Stomach (tissue), 8 donors: ENCODE measurements at regions not wholly inside any gene's neighbourhood (a gene's known extent, or its start where the extent isn't known, plus 50 kb on each side); places are given as distances from the start of the nearest gene placed in this dataset.
A peak's percentile ranks its signal among the peaks of the same experiment; 100 is the strongest.

Source experiments
- DNase-seq, 2 donors: peaks; one replicate each; pipeline versions ENCODE4 v3.0.0 to v3.0.0-alpha.2; 2013 to 2019
- H3K27ac ChIP-seq, 5 donors: fragments of 200-600 bp in 4 of 5; sonication (generic) in 4 of 5; one replicate each; pipeline ENCODE4 v1.5.1; 2013 to 2019; ENCODE audit warnings: mild to moderate bottlenecking in 1 of 5, moderate library complexity in 1 of 5
- H3K27me3 ChIP-seq, 3 donors: fragments of 200-600 bp; sonication (generic); one replicate each; pipeline ENCODE4 v1.5.1; 2017 to 2019; ENCODE audit warnings: mixed run types in 1 of 3
- H3K36me3 ChIP-seq, 4 donors: fragments of 200-600 bp; sonication (generic); 1 replicate in 3 of 4; 2 replicates in 1 of 4; pipeline ENCODE4 v1.5.1; 2016 to 2019
- H3K4me1 ChIP-seq, 4 donors: fragments of 200-600 bp; sonication (generic); one replicate each; pipeline ENCODE4 v1.5.1; 2016 to 2019
- H3K4me3 ChIP-seq, 4 donors: fragments of 200-600 bp; sonication (generic) in 3 of 4; one replicate each; pipeline ENCODE4 v1.5.1; 2016 to 2019; ENCODE audit warnings: mild to moderate bottlenecking in 1 of 4
- H3K9me3 ChIP-seq, 4 donors: fragments of 200-600 bp; sonication (generic); one replicate each; pipeline ENCODE4 v1.5.1; 2016 to 2019
- EP300 ChIP-seq: sonication (generic); formaldehyde crosslinking; IDR thresholded peaks from one replicate; pipeline ENCODE4 v1.6.1; 2017; ENCODE audit warnings: antibody characterized with exemption
- POLR2A ChIP-seq, 4 donors: fragments of 450-650 bp; IDR thresholded peaks; one replicate each; pipeline ENCODE4 v1.6.1; 2016; ENCODE audit warnings: antibody characterized with exemption in 4 of 4, control low read depth in 2 of 4, mild to moderate bottlenecking in 1 of 4, moderate library complexity in 1 of 4
- POLR2AphosphoS5 ChIP-seq, 3 donors: sonication (generic); formaldehyde crosslinking; IDR thresholded peaks; one replicate each; pipeline ENCODE4 v1.6.1; 2016; ENCODE audit warnings: antibody characterized with exemption in 3 of 3
- WGBS, 5 donors: extraction: QIAGEN DNeasy Blood & Tissue Kit in 3 of 5; methylation state at CpG; one replicate each; pipeline versions ENCODE4 v1.1.5 to v1.1.7; 2013 to 2018; 5-methylcytosine and 5-hydroxymethylcytosine counted together
- intact Hi-C: fragments of 100-400 bp; cut with DNase I; formaldehyde crosslinking; loops from one replicate; pipeline ENCODE4 v1.15.1; 2023; ENCODE audit warnings: low total_unique reads
- TF ChIP-seq, protein P1 (sequence below), 7 experiments: fragments of 450-650 bp in 4 of 7; fragments of 200-600 bp in 3 of 7; sonication (generic) in 3 of 7; IDR thresholded peaks; one replicate each; pipeline ENCODE4 v1.5.1; 2016 to 2019; ENCODE audit warnings: antibody characterized with exemption in 7 of 7, control low read depth in 2 of 7, mild to moderate bottlenecking in 1 of 7
- donor health status: healthy with polysubstance abuse.
- donor health status: Bipolar disorder and iron deficiency.
- donor health status: healthy.

DNA sequence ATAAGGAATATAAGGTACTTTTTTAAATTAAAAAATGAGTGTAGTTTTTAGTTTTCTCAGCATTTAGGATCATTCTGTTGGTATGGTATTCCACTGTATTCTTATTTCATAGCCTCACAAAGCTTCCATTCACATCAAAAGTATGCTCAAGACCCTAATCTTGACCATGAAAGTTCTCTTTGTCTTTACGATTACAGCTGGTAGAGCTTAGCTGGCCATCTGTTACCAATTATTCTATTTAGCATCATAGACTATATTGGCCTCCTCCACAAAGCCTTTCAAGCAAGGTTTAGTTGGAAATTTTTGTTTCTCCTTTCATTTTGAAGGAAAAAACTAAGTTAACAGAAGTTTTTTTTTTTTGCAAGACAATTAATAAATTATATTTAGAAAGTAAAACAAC is 245.1 kb downstream of the KCTD12 start:
- DNase-seq, result peak in 1 of 2 donors; percentile 51
- no peak overlapping the region for H3K27ac ChIP-seq
- no peaks in the 10 kb centered on the region for H3K9me3 ChIP-seq
- TF ChIP-seq POLR2A (IDR thresholded peaks at IDR 0.05), result no peak
- TF ChIP-seq, protein P1, sequence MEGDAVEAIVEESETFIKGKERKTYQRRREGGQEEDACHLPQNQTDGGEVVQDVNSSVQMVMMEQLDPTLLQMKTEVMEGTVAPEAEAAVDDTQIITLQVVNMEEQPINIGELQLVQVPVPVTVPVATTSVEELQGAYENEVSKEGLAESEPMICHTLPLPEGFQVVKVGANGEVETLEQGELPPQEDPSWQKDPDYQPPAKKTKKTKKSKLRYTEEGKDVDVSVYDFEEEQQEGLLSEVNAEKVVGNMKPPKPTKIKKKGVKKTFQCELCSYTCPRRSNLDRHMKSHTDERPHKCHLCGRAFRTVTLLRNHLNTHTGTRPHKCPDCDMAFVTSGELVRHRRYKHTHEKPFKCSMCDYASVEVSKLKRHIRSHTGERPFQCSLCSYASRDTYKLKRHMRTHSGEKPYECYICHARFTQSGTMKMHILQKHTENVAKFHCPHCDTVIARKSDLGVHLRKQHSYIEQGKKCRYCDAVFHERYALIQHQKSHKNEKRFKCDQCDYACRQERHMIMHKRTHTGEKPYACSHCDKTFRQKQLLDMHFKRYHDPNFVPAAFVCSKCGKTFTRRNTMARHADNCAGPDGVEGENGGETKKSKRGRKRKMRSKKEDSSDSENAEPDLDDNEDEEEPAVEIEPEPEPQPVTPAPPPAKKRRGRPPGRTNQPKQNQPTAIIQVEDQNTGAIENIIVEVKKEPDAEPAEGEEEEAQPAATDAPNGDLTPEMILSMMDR (IDR thresholded peaks at IDR 0.05), result no peak
- TF ChIP-seq POLR2AphosphoS5 (IDR thresholded peaks at IDR 0.05), result no peak
- no peak for TF ChIP-seq EP300
- WGBS, 5 donors, result 74 to 84% (median 80%) methylated on average over 1 of the region's 1 CpG
- no peak overlapping the region for H3K4me3 ChIP-seq
- H3K4me1 ChIP-seq, result peaks cover 0 to 8% (median 4%) of the 10 kb centered on the region in 4 donors
- H3K36me3 ChIP-seq, result no peaks in the 10 kb centered on the region
- intact Hi-C loops, result no loop called here
- no peaks in the 10 kb centered on the region for H3K27me3 ChIP-seq

DNA sequence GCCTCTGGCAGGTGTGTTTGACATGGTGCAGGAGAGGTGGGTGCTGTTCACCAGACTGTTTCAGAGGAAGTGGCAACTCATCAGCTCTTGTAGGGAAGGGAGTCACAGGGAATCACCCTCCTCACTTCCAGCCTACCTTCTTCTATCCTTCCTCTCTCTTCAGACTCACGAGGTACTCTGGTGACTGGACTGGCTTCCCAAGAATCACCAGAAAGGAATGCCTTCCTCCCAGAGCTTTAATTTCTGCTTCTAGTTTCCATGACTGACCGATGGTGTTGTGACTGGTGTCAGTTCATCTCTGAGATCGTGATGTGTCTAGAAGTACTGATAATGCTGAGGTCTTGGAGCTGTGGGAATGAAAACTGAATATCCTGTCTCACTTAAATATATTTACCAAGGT is 247.3 kb downstream of the KCTD12 start:
- 65 to 85% (median 66%) methylated on average over 3 of the region's 3 CpGs for WGBS, 5 donors
- Histone ChIP-seq H3K9me3 (no peaks in the 10 kb centered on the region), H3K4me1 (peaks cover 0 to 8% (median 4%) of the 10 kb centered on the region in 4 donors), H3K4me3 (no peak overlapping the region), H3K36me3 (no peaks in the 10 kb centered on the region), H3K27me3 (no peaks in the 10 kb centered on the region), H3K27ac (no peak overlapping the region)
- DNase-seq, result no peak
- TF ChIP-seq EP300 (no peak), POLR2AphosphoS5 (IDR thresholded peaks at IDR 0.05) (no peak), POLR2A (IDR thresholded peaks at IDR 0.05) (no peak)
- TF ChIP-seq, protein P1 (IDR thresholded peaks at IDR 0.05), result no peak
- intact Hi-C loops, result no loop called here

DNA sequence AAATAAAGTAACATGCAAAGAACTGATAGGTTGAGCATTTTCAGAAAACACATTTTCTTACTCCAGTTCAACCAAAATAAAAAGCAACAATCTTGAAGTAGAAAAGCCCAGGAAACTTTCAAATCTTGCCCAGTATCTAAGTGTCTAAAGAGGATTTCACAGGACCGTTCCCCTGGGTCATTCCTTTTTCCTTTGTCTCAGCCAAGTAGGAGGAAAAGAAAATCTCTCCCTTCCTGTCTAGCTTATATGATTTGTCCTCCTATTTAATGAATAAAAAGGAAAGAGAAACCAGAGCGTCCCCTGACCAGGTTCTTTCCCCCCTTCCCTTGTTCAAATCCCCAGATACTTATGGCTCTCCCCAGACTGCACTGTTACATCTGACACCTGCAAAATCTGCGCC is 248.0 kb downstream of the KCTD12 start:
- Histone ChIP-seq H3K9me3 (no peaks in the 10 kb centered on the region), H3K27ac (no peak overlapping the region), H3K4me3 (no peak overlapping the region), H3K27me3 (no peaks in the 10 kb centered on the region), H3K36me3 (no peaks in the 10 kb centered on the region), H3K4me1 (peaks cover 0 to 8% (median 4%) of the 10 kb centered on the region in 4 donors)
- intact Hi-C loops, result no loop called here
- TF ChIP-seq EP300, result no peak
- TF ChIP-seq, protein P1 (IDR thresholded peaks at IDR 0.05), result no peak
- no peak for TF ChIP-seq POLR2A (IDR thresholded peaks at IDR 0.05)
- no peak for TF ChIP-seq POLR2AphosphoS5 (IDR thresholded peaks at IDR 0.05)
- DNase-seq, result peak in 1 of 2 donors; percentile 46
- WGBS, 5 donors, result 62 to 81% (median 78%) methylated on average over 3 of the region's 3 CpGs

DNA sequence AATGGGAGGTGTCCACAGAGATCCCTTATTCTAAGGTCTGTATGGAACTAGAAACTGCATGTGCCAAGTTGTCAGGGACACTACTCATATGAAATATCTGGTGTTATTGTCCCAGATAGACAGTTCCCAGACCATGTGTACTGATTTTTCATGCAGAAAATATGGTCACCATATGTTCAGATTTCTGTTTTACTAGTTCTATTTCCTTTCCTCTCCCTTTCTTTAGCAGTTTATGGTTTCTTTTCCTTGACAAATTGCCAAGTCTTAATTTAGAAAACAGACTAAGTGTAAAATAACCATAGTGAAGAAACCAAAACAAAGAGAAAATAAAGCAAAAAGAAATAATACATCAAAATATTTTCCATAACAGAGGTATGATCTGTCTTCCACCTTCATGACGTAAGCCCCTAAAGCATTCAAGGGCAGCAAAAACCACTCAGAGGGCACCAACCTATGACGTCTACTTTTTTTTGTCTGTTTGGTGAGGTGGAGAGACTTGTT is 248.5 kb downstream of the KCTD12 start:
- Histone ChIP-seq H3K27me3 (no peaks in the 10 kb centered on the region), H3K4me1 (peaks cover 0 to 8% (median 4%) of the 10 kb centered on the region in 4 donors), H3K36me3 (no peaks in the 10 kb centered on the region), H3K9me3 (no peaks in the 10 kb centered on the region), H3K27ac (no peak overlapping the region), H3K4me3 (no peak overlapping the region)
- WGBS, 5 donors, result 46 to 73% (median 70%) methylated on average over 2 of the region's 2 CpGs
- intact Hi-C loops, result no loop called here
- TF ChIP-seq, protein P1 (IDR thresholded peaks at IDR 0.05), result no peak
- DNase-seq, result peak in 1 of 2 donors; percentile 57
